Activated naive CD4-positive, alpha-beta T cell treated with anti-CD3 and anti-CD28 coated beads, Interleukin-2, amount 50 U/mL, for 24 hours (primary cell): ENCODE measurements at regions not wholly inside any gene's neighbourhood (a gene's known extent, or its start where the extent isn't known, plus 50 kb on each side); places are given as distances from the start of the nearest gene placed in this dataset.

Experiments used
- H3K27ac Mint-ChIP-seq: one replicate; pipeline ENCODE4 v1.8.0; 2021; ENCODE audit warnings: mild to moderate bottlenecking, mixed read lengths
- H3K27me3 Mint-ChIP-seq: one replicate; pipeline ENCODE4 v1.8.0; 2021; ENCODE audit warnings: mixed read lengths
- H3K36me3 Mint-ChIP-seq: one replicate; pipeline ENCODE4 v1.8.0; 2021; ENCODE audit warnings: mixed read lengths
- H3K4me1 Mint-ChIP-seq: one replicate; pipeline ENCODE4 v1.8.0; 2021; ENCODE audit warnings: mixed read lengths
- H3K4me3 Mint-ChIP-seq: one replicate; pipeline ENCODE4 v1.8.0; 2021; ENCODE audit warnings: mild to moderate bottlenecking, mixed read lengths
- H3K9me3 Mint-ChIP-seq: one replicate; pipeline ENCODE4 v1.8.0; 2021; ENCODE audit warnings: mixed read lengths

GRCh38 chr11:80783561-80783960 is 1342.7 kb upstream of the TENM4 start:
- no peaks in the 10 kb centered on the region for H3K4me1 Mint-ChIP-seq
- H3K27me3 Mint-ChIP-seq: no peaks in the 10 kb centered on the region
- H3K4me3 Mint-ChIP-seq: no peak overlapping the region
- H3K36me3 Mint-ChIP-seq: no peaks in the 10 kb centered on the region
- H3K9me3 Mint-ChIP-seq: no peaks in the 10 kb centered on the region
- H3K27ac Mint-ChIP-seq: no peak overlapping the region

GRCh38 chr11:80782135-80782885 is 1341.5 kb upstream of the TENM4 start:
- Mint-ChIP-seq H3K36me3 (no peaks in the 10 kb centered on the region), H3K9me3 (no peaks in the 10 kb centered on the region)

GRCh38 chr11:80779905-80780605 is 1339.2 kb upstream of the TENM4 start:
- H3K27me3 Mint-ChIP-seq: no peaks in the 10 kb centered on the region
- no peak overlapping the region for H3K27ac Mint-ChIP-seq
- H3K36me3 Mint-ChIP-seq: no peaks in the 10 kb centered on the region
- H3K4me1 Mint-ChIP-seq: no peaks in the 10 kb centered on the region
- peaks cover 4% of the 10 kb centered on the region for H3K9me3 Mint-ChIP-seq
- H3K4me3 Mint-ChIP-seq: no peak overlapping the region

More at GRCh38 chr11:80782135-80782885, 1341.5 kb upstream of the TENM4 start:
- no peaks in the 10 kb centered on the region for H3K4me1 Mint-ChIP-seq
- no peaks in the 10 kb centered on the region for H3K27me3 Mint-ChIP-seq
- no peak overlapping the region for H3K27ac Mint-ChIP-seq
- no peak overlapping the region for H3K4me3 Mint-ChIP-seq

GRCh38 chr11:80778941-80779340 is 1338.1 kb upstream of the TENM4 start:
- H3K4me3 Mint-ChIP-seq: no peak overlapping the region
- H3K4me1 Mint-ChIP-seq: no peaks in the 10 kb centered on the region
- H3K9me3 Mint-ChIP-seq: peaks cover 4% of the 10 kb centered on the region
- no peaks in the 10 kb centered on the region for H3K36me3 Mint-ChIP-seq
- no peaks in the 10 kb centered on the region for H3K27me3 Mint-ChIP-seq
- no peak overlapping the region for H3K27ac Mint-ChIP-seq

GRCh38 chr11:80778432-80778831 is 1337.6 kb upstream of the TENM4 start:
- Mint-ChIP-seq H3K36me3 (no peaks in the 10 kb centered on the region), H3K27me3 (no peaks in the 10 kb centered on the region), H3K4me1 (no peaks in the 10 kb centered on the region), H3K27ac (no peak overlapping the region), H3K9me3 (peaks cover 6% of the 10 kb centered on the region), H3K4me3 (no peak overlapping the region)

- H3K4me3 Mint-ChIP-seq: no peak overlapping the region
- H3K4me1 Mint-ChIP-seq: no peaks in the 10 kb centered on the region
- no peaks in the 10 kb centered on the region for H3K36me3 Mint-ChIP-seq
- no peaks in the 10 kb centered on the region for H3K27me3 Mint-ChIP-seq
- no peak overlapping the region for H3K27ac Mint-ChIP-seq
- H3K9me3 Mint-ChIP-seq: peaks cover 9% of the 10 kb centered on the region
These were observed 1333.1 kb upstream of the TENM4 start for GRCh38 chr11:80773919-80774318.

- no peak overlapping the region for H3K4me3 Mint-ChIP-seq
- no peak overlapping the region for H3K27ac Mint-ChIP-seq
- H3K36me3 Mint-ChIP-seq: no peaks in the 10 kb centered on the region
- peaks cover 13% of the 10 kb centered on the region for H3K9me3 Mint-ChIP-seq
- H3K27me3 Mint-ChIP-seq: no peaks in the 10 kb centered on the region
- H3K4me1 Mint-ChIP-seq: no peaks in the 10 kb centered on the region
These were observed 1330.2 kb upstream of the TENM4 start for GRCh38 chr11:80771017-80771416.

GRCh38 chr11:80758787-80759186 is 1318.0 kb upstream of the TENM4 start:
- Mint-ChIP-seq H3K36me3 (no peaks in the 10 kb centered on the region), H3K4me3 (no peak overlapping the region), H3K27me3 (no peaks in the 10 kb centered on the region), H3K9me3 (peaks cover 20% of the 10 kb centered on the region), H3K4me1 (no peaks in the 10 kb centered on the region), H3K27ac (no peak overlapping the region)

GRCh38 chr11:80748207-80748925 is 1307.5 kb upstream of the TENM4 start:
- no peaks in the 10 kb centered on the region for H3K27me3 Mint-ChIP-seq

GRCh38 chr11:80746300-80746699 is 1305.5 kb upstream of the TENM4 start:
- Mint-ChIP-seq H3K4me3 (no peak overlapping the region), H3K9me3 (peaks cover 5% of the 10 kb centered on the region), H3K4me1 (no peaks in the 10 kb centered on the region), H3K27ac (no peak overlapping the region), H3K27me3 (no peaks in the 10 kb centered on the region), H3K36me3 (no peaks in the 10 kb centered on the region)

More at GRCh38 chr11:80748207-80748925, 1307.5 kb upstream of the TENM4 start:
- Mint-ChIP-seq H3K36me3 (no peaks in the 10 kb centered on the region), H3K4me1 (no peaks in the 10 kb centered on the region), H3K27ac (no peak overlapping the region), H3K4me3 (no peak overlapping the region), H3K9me3 (peaks cover 5% of the 10 kb centered on the region)

GRCh38 chr11:80745416-80745815 is 1304.6 kb upstream of the TENM4 start:
- no peak overlapping the region for H3K27ac Mint-ChIP-seq
- H3K4me3 Mint-ChIP-seq: no peak overlapping the region
- H3K9me3 Mint-ChIP-seq: peaks cover 5% of the 10 kb centered on the region
- no peaks in the 10 kb centered on the region for H3K4me1 Mint-ChIP-seq
- no peaks in the 10 kb centered on the region for H3K27me3 Mint-ChIP-seq
- no peaks in the 10 kb centered on the region for H3K36me3 Mint-ChIP-seq

GRCh38 chr11:80733790-80734189 is 1293.0 kb upstream of the TENM4 start:
- no peaks in the 10 kb centered on the region for H3K4me1 Mint-ChIP-seq
- H3K9me3 Mint-ChIP-seq: peaks cover 13% of the 10 kb centered on the region
- H3K36me3 Mint-ChIP-seq: no peaks in the 10 kb centered on the region
- H3K4me3 Mint-ChIP-seq: no peak overlapping the region
- H3K27me3 Mint-ChIP-seq: no peaks in the 10 kb centered on the region
- H3K27ac Mint-ChIP-seq: no peak overlapping the region

GRCh38 chr11:80733361-80733760 is 1292.5 kb upstream of the TENM4 start:
- H3K27me3 Mint-ChIP-seq: no peaks in the 10 kb centered on the region
- H3K36me3 Mint-ChIP-seq: no peaks in the 10 kb centered on the region
- H3K4me1 Mint-ChIP-seq: no peaks in the 10 kb centered on the region
- no peak overlapping the region for H3K27ac Mint-ChIP-seq
- H3K4me3 Mint-ChIP-seq: no peak overlapping the region
- H3K9me3 Mint-ChIP-seq: peaks cover 13% of the 10 kb centered on the region

GRCh38 chr11:80727315-80727714 is 1286.5 kb upstream of the TENM4 start:
- H3K27ac Mint-ChIP-seq: no peak overlapping the region
- no peaks in the 10 kb centered on the region for H3K27me3 Mint-ChIP-seq
- no peaks in the 10 kb centered on the region for H3K9me3 Mint-ChIP-seq
- no peaks in the 10 kb centered on the region for H3K36me3 Mint-ChIP-seq
- H3K4me1 Mint-ChIP-seq: no peaks in the 10 kb centered on the region
- no peak overlapping the region for H3K4me3 Mint-ChIP-seq

GRCh38 chr11:80726236-80726635 is 1285.4 kb upstream of the TENM4 start:
- no peak overlapping the region for H3K27ac Mint-ChIP-seq
- H3K4me3 Mint-ChIP-seq: no peak overlapping the region
- H3K27me3 Mint-ChIP-seq: no peaks in the 10 kb centered on the region
- H3K4me1 Mint-ChIP-seq: no peaks in the 10 kb centered on the region
- no peaks in the 10 kb centered on the region for H3K9me3 Mint-ChIP-seq
- no peaks in the 10 kb centered on the region for H3K36me3 Mint-ChIP-seq

GRCh38 chr11:80724366-80724765 is 1283.5 kb upstream of the TENM4 start:
- Mint-ChIP-seq H3K4me1 (no peaks in the 10 kb centered on the region), H3K27ac (no peak overlapping the region), H3K9me3 (no peaks in the 10 kb centered on the region), H3K4me3 (no peak overlapping the region), H3K36me3 (no peaks in the 10 kb centered on the region), H3K27me3 (no peaks in the 10 kb centered on the region)
